ENCODE measurements at regions not wholly inside any gene's neighbourhood (a gene's known extent, or its start where the extent isn't known, plus 50 kb on each side); places are given as distances from the start of the nearest gene placed in this dataset.

DNA sequence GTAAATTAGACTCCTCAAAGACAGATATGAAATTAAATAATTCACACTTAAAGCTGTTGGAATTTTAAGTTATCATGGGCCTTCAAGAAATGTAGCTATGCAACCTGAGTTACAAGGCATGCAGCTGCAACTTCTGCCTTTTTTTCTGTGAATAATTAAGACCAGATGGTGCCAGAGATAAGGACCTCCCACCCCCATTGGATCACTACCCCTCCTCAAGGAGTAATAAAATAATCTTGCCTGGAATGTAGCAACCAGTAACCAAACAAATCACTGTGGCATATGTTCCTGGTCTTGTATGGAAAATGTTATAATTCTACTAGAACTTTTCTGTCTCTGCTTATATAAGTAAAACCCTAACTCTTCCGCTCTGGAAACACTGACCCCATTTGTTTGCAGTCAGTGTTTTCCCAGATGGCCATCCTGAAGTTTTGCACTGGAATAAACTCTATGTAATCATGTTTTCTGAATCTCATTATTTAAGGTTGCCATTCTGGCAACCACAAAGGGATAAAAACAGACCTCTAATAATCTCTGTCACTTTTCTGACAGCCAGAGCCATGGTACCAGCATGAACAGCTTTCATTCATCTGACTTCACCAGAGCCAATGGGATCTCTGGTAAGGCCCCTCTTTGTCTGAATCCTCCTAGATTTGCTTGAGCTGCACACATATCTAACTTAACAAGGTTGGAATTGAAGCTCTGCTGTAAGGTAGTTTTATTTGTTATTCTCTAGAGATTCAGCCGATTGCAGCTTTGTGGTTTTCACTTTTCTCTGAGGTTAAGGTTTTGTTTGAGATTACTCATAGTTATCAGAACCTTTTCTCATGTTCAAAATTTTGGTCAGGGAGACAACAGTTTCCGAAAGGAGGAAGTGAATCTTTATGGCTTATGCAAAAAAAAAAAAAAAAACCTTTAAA is 274.6 kb downstream of the NAF1 start:
- no peak overlapping the region for H3K4me3 ChIP-seq
- 65 to 67% methylated on average over 3 of the region's 3 CpGs for WGBS, 2 donors
- ATAC-seq (ENCODE audit: insufficient read depth, low FRiP score) (no peak), DNase-seq (no peak)
- H3K27me3 ChIP-seq (ENCODE audit: control insufficient read depth in 3 of 3, insufficient read depth in 3 of 3, low read length in 2 of 3) = no peaks in the 10 kb centered on the region
- TF ChIP-seq, protein P1, sequence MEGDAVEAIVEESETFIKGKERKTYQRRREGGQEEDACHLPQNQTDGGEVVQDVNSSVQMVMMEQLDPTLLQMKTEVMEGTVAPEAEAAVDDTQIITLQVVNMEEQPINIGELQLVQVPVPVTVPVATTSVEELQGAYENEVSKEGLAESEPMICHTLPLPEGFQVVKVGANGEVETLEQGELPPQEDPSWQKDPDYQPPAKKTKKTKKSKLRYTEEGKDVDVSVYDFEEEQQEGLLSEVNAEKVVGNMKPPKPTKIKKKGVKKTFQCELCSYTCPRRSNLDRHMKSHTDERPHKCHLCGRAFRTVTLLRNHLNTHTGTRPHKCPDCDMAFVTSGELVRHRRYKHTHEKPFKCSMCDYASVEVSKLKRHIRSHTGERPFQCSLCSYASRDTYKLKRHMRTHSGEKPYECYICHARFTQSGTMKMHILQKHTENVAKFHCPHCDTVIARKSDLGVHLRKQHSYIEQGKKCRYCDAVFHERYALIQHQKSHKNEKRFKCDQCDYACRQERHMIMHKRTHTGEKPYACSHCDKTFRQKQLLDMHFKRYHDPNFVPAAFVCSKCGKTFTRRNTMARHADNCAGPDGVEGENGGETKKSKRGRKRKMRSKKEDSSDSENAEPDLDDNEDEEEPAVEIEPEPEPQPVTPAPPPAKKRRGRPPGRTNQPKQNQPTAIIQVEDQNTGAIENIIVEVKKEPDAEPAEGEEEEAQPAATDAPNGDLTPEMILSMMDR (IDR thresholded peaks at IDR 0.05; ENCODE audit: control extremely low read depth, extremely low read depth) = no peak
- H3K9ac ChIP-seq (ENCODE audit: insufficient read depth in 1 of 2, low read length in 2 of 2) = no peak overlapping the region
- no peak overlapping the region for H3K27ac ChIP-seq (ENCODE audit: low read depth in 1 of 2, low read length in 1 of 2)
- H3K9me3 ChIP-seq (ENCODE audit: control insufficient read depth in 4 of 4, insufficient read depth in 3 of 4, low read length in 3 of 4) = no peaks in the 10 kb centered on the region
- no peaks in the 10 kb centered on the region for H3K36me3 ChIP-seq (ENCODE audit: control insufficient read depth in 4 of 4, insufficient read depth in 4 of 4, low read length in 4 of 4)
- no peaks in the 10 kb centered on the region for H3K4me1 ChIP-seq (ENCODE audit: control insufficient read depth in 5 of 5, insufficient read depth in 5 of 5, low read length in 5 of 5)

DNA sequence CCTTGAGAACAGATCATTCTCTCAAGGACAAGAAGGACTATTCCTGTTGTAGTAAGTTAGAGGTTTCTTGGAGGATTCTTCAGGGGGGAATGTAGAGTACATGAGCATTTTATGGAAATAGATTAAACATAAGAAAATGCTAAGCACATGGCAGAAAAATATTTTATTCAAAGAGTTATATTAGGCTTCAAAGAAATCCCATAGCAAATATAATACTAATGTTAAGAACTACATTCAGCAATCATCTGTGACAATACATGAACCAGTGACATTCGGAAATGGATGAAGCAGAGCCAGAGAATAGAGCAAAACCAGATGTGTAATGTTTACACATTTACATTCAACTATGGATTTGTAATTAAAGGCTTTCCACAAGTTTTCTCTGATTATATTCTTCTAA is 288.6 kb downstream of the NAF1 start:
- Histone ChIP-seq H3K9ac (ENCODE audit: insufficient read depth in 1 of 2, low read length in 2 of 2) (no peak overlapping the region), H3K4me3 (no peak overlapping the region), H3K4me1 (ENCODE audit: control insufficient read depth in 5 of 5, insufficient read depth in 5 of 5, low read length in 5 of 5) (no peaks in the 10 kb centered on the region), H3K36me3 (ENCODE audit: control insufficient read depth in 4 of 4, insufficient read depth in 4 of 4, low read length in 4 of 4) (no peaks in the 10 kb centered on the region), H3K27ac (ENCODE audit: low read depth in 1 of 2, low read length in 1 of 2) (no peak overlapping the region), H3K9me3 (ENCODE audit: control insufficient read depth in 4 of 4, insufficient read depth in 3 of 4, low read length in 3 of 4) (no peaks in the 10 kb centered on the region), H3K27me3 (ENCODE audit: control insufficient read depth in 3 of 3, insufficient read depth in 3 of 3, low read length in 2 of 3) (no peaks in the 10 kb centered on the region)
- DNase-seq (no peak), ATAC-seq (ENCODE audit: insufficient read depth, low FRiP score) (no peak)
- WGBS, 2 donors = 92 to 95% methylated on average over 1 of the region's 1 CpG
- TF ChIP-seq, protein P1 (IDR thresholded peaks at IDR 0.05; ENCODE audit: control extremely low read depth, extremely low read depth) = no peak

DNA sequence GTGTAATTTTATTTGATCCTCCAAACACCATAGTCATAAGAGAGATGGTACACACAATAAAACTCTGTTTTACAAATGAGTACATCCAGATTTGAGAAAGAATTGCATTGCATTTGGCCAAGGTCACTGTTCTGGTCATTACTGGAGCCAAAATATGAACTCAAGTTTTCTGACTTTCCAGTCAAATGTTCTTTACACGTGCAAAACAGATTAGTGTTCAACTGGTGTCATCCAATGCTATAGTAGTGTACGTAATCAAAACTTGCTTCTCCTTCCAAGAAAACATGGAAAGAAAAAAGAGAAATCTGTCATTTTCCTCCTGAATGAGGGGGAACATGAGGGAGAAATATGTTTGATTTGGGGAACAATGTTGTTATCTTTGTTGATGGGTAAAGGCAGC is 291.9 kb downstream of the NAF1 start:
- DNase-seq (no peak), ATAC-seq (ENCODE audit: insufficient read depth, low FRiP score) (no peak)
- Histone ChIP-seq H3K4me3 (no peak overlapping the region), H3K36me3 (ENCODE audit: control insufficient read depth in 4 of 4, insufficient read depth in 4 of 4, low read length in 4 of 4) (no peaks in the 10 kb centered on the region), H3K9ac (ENCODE audit: insufficient read depth in 1 of 2, low read length in 2 of 2) (no peak overlapping the region), H3K4me1 (ENCODE audit: control insufficient read depth in 5 of 5, insufficient read depth in 5 of 5, low read length in 5 of 5) (no peaks in the 10 kb centered on the region), H3K27ac (ENCODE audit: low read depth in 1 of 2, low read length in 1 of 2) (no peak overlapping the region), H3K27me3 (ENCODE audit: control insufficient read depth in 3 of 3, insufficient read depth in 3 of 3, low read length in 2 of 3) (no peaks in the 10 kb centered on the region), H3K9me3 (ENCODE audit: control insufficient read depth in 4 of 4, insufficient read depth in 3 of 4, low read length in 3 of 4) (no peaks in the 10 kb centered on the region)
- 81 to 88% methylated on average over 2 of the region's 2 CpGs for WGBS, 2 donors
- TF ChIP-seq, protein P1 (IDR thresholded peaks at IDR 0.05; ENCODE audit: control extremely low read depth, extremely low read depth) = no peak

Measured in lung (tissue), 11 donors.